BE2C (cell line): ENCODE measurements at regions not wholly inside any gene's neighbourhood (a gene's known extent, or its start where the extent isn't known, plus 50 kb on each side); places are given as distances from the start of the nearest gene placed in this dataset.

Experiments used
- DNase-seq: peaks from one replicate; pipeline ENCODE4 v3.0.0-alpha.2; 2020
- H3K27me3 ChIP-seq: fragments of 250-450 bp; sonication (Bioruptor Pico); 2 replicates; pipeline ENCODE4 v1.5.1; 2020; ENCODE audit warnings: mild to moderate bottlenecking
- H3K36me3 ChIP-seq: fragments of 250-450 bp; sonication (Bioruptor Pico); 2 replicates; pipeline ENCODE4 v1.5.1; 2020; ENCODE audit warnings: mild to moderate bottlenecking
- H3K4me1 ChIP-seq: fragments of 250-450 bp; sonication (Bioruptor Pico); 2 replicates; pipeline ENCODE4 v1.5.1; 2020
- H3K4me3 ChIP-seq: 2 replicates; pipeline ENCODE4 v1.5.1; 2011; ENCODE audit warnings: low read depth, low read length
- H3K9me3 ChIP-seq: fragments of 250-450 bp; sonication (Bioruptor Pico); 2 replicates; pipeline ENCODE4 v1.5.1; 2020
- TF ChIP-seq, protein P1 (sequence below): IDR thresholded peaks from 2 replicates; pipeline ENCODE4 v1.5.1; 2012; ENCODE audit warnings: mild to moderate bottlenecking, low read depth, low read length

DNA sequence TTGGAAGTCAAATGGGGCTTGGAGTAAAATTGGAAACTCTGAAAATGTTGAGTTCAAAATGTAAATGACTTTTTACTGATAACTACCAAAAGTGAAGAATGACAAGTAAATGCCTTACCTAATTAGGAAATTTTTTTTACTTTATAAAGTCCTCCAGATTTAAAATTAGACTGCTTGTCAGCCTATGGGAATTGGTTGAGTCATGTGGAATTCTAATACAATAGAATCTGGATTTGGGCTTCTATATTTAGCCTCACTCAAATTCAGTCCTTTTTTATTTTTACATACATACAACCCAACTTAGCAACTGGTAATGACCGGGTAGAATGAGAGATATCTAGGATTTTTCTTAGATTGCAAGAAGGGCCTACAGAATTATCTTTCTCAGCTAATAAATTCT lies 158.9 kb upstream of the CADPS start:
- no peaks in the 10 kb centered on the region for H3K9me3 ChIP-seq
- no peaks in the 10 kb centered on the region for H3K27me3 ChIP-seq
- DNase-seq = no peak
- TF ChIP-seq, protein P1, sequence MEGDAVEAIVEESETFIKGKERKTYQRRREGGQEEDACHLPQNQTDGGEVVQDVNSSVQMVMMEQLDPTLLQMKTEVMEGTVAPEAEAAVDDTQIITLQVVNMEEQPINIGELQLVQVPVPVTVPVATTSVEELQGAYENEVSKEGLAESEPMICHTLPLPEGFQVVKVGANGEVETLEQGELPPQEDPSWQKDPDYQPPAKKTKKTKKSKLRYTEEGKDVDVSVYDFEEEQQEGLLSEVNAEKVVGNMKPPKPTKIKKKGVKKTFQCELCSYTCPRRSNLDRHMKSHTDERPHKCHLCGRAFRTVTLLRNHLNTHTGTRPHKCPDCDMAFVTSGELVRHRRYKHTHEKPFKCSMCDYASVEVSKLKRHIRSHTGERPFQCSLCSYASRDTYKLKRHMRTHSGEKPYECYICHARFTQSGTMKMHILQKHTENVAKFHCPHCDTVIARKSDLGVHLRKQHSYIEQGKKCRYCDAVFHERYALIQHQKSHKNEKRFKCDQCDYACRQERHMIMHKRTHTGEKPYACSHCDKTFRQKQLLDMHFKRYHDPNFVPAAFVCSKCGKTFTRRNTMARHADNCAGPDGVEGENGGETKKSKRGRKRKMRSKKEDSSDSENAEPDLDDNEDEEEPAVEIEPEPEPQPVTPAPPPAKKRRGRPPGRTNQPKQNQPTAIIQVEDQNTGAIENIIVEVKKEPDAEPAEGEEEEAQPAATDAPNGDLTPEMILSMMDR = no peak
- no peak overlapping the region for H3K4me3 ChIP-seq
- H3K36me3 ChIP-seq = no peaks in the 10 kb centered on the region
- H3K4me1 ChIP-seq = peaks cover 7% of the 10 kb centered on the region

DNA sequence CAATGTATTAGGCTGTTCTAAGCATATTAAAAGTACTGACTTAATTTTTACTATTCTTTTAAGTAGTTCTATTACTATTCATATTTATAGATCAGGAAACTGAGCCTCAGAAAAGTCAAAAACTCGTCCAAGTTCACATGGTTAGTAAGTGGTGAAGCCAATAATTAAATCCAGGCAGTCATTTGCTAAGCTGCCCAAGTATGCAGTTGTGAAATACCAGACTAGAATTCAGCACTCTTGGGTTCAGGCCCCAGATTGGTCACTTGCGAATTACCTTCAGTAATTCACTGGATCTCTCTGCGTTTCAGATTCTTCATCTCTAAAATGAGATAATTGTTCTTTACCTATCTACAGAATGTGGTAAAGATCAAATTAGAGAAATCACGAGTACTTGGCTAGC lies 161.9 kb upstream of the CADPS start:
- TF ChIP-seq, protein P1 = no peak
- H3K36me3 ChIP-seq = no peaks in the 10 kb centered on the region
- no peaks in the 10 kb centered on the region for H3K4me1 ChIP-seq
- DNase-seq = no peak
- H3K9me3 ChIP-seq = no peaks in the 10 kb centered on the region
- no peaks in the 10 kb centered on the region for H3K27me3 ChIP-seq
- no peak overlapping the region for H3K4me3 ChIP-seq

DNA sequence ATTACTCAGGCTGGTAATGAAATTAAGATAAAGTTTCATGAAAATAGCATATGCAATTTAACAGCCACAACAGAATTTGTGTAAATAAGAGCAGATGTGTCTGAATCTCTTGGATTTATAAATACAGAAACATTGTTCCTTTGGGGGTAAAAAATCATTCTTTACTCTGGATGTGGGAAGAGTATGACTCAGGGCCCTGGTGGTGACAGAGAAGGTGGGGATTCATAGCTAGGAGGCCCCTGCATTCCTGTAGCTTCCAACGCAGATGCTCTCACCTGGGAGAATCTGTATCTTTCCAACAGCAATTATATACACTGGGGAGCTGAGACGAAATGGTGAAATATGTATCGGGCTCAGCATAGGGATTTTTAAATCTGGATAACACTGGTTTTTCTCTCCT lies 167.6 kb upstream of the CADPS start:
- Histone ChIP-seq H3K27me3 (no peaks in the 10 kb centered on the region), H3K36me3 (no peaks in the 10 kb centered on the region), H3K9me3 (no peaks in the 10 kb centered on the region), H3K4me3 (no peak overlapping the region), H3K4me1 (no peaks in the 10 kb centered on the region)
- TF ChIP-seq, protein P1 = no peak
- DNase-seq = no peak

DNA sequence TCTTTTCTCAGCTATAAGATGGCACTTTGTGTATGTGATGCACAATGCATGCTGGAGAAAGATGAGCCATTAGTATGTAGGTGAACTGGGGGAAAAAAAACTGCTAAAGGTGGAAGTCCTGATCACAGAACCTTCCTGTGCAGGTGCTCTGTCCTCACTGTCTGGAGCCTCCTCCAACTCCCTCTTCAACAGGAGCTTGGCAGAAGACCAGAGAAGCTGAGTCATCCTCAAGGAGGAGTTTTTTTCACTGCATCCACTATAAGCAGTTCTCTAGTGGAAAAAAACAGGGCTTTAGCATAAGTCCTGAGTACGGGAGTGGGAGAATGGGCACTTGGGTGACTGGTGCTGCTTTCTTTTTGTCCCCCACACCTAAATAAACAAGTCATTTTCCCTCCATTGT lies 168.4 kb upstream of the CADPS start:
- DNase-seq = no peak
- Histone ChIP-seq H3K4me3 (no peak overlapping the region), H3K27me3 (no peaks in the 10 kb centered on the region), H3K9me3 (no peaks in the 10 kb centered on the region), H3K36me3 (no peaks in the 10 kb centered on the region), H3K4me1 (no peaks in the 10 kb centered on the region)
- TF ChIP-seq, protein P1 = no peak

DNA sequence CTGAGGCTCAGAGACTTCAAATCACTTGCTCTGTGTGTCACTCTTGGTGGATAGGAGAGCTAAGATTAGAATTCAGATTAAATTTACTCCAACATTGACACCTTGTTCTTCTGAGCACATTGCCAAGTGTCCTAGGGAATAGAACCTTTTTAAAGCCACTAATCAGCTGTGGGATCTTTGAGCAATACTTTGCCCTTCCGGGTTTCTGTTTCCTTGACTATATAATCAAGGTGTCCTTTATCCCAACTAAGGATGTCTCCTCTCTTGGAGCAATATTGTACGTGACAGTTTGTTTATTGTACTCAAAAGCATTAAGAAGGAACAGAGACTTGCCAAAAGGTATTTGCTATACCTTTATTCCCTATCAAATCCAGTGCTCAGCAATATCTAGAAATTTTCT lies 170.9 kb upstream of the CADPS start:
- no peak for DNase-seq
- H3K36me3 ChIP-seq = no peaks in the 10 kb centered on the region
- TF ChIP-seq, protein P1 = no peak
- H3K4me1 ChIP-seq = no peaks in the 10 kb centered on the region
- no peaks in the 10 kb centered on the region for H3K9me3 ChIP-seq
- no peaks in the 10 kb centered on the region for H3K27me3 ChIP-seq
- H3K4me3 ChIP-seq = no peak overlapping the region

DNA sequence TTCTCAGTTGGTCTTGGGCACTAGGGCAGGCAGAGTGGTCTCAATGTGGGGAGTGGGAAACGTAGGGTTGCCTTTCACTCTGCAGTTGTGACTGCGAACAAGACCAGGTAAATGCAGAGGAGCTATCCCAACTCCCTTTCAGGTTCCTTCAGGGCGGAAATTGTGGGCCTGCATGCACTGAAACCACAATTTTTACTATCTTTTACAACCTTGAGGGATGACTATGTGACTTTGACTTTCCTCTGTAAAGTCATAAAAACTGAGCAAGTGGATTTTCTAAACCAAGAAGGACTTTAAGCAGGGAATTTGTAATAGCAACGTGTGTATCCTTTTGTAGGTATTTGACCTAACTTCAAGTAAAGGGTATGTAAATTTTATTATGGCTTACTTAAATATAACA lies 171.4 kb upstream of the CADPS start:
- no peak for DNase-seq
- TF ChIP-seq, protein P1 = no peak
- H3K36me3 ChIP-seq = no peaks in the 10 kb centered on the region
- no peaks in the 10 kb centered on the region for H3K27me3 ChIP-seq
- peaks cover 1% of the 10 kb centered on the region; the same call in 1 of the 2 replicates for H3K4me1 ChIP-seq
- no peak overlapping the region for H3K4me3 ChIP-seq
- no peaks in the 10 kb centered on the region for H3K9me3 ChIP-seq
